GM19238 (cell line): ENCODE measurements at regions not wholly inside any gene's neighbourhood (a gene's known extent, or its start where the extent isn't known, plus 50 kb on each side); places are given as distances from the start of the nearest gene placed in this dataset.

Experiments
- DNase-seq: peaks from one replicate; pipeline ENCODE4 v3.0.0; 2011; ENCODE audit warnings: low spot score; ENCODE audit not compliant: insufficient read length

DNA sequence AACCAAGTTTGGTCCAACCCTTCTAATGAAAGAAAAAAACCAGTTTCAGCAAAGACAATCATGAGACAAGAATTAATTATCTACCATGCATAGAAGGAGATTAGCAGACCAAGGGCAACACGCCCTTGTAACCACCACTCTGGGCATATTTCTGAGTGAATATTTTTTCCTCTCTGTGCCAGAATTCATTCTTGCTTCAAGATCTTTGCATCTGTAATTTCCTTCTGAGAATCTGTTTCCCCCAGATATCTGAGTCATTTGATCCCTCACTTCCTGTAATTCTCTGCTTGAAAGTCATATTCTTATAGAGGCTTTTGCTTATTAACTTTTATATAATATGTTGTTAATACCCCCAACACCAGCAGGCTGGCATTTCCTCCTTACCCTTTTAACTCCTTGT lies 243.7 kb downstream of the SLC16A7 start:
- no peak for DNase-seq

DNA sequence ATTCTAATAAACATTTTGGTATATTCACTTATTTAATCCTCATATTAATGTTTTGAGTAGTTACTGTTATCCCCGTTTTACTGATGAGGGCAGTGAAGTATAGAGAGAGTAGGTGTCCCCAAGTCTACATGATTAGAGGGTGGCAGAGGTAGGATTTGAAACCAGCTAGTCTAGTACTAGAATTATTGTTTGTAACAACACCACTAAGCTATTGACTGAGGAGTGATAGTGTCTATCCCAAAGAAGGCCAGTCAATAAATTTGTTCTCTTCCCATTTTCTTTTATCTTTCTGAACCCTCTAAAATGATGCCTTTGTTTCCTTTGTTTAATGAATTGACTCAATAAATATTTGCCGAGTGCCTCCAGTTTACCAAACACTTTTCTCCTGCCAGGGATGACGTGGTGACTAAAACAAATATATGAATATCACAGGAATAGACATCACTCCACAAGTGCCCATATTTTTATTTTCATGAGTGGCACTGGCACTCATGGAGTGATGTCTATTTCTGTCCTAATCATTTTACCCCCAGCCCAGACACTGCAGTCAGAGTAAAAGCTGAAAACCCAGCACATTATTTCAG lies 247.5 kb downstream of the SLC16A7 start:
- no peak for DNase-seq

DNA sequence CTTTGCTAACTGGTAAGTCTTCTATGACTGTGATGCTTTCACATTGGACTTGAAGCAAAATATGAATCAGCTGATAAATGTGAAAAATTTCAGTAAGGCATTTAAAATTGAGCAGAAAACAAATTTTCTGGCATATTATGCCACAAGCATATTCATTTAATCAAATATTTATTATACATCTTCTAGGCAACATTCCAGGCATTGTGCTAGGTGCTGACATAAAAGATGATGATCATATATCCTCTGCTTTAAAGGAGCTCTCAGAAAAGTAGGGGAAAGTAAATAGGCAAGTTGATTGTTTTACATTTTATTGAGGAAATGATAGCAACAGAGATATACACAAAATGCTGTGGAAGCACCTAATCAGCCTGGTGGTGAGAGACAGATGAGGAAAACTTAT lies 248.9 kb downstream of the SLC16A7 start:
- DNase-seq: no peak

DNA sequence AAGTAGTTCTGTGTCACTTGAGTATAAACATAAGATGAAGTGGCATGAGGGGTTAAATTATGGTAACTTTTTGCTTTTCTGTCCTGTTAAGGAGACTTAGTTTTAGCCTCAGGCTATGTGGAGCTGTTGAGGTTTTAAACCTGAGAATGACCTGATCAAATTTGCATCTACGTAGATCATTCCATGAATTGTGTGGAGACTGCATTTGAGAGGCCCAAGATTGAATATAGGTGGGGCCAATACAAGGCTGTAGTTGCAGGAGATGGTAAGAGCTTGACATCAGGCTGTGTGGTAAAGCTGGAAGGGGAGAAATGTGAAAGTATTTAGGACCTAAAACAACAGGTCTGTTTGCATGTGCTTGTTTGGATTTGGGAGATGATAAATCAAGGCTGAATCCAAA lies 249.5 kb downstream of the SLC16A7 start:
- DNase-seq: no peak

DNA sequence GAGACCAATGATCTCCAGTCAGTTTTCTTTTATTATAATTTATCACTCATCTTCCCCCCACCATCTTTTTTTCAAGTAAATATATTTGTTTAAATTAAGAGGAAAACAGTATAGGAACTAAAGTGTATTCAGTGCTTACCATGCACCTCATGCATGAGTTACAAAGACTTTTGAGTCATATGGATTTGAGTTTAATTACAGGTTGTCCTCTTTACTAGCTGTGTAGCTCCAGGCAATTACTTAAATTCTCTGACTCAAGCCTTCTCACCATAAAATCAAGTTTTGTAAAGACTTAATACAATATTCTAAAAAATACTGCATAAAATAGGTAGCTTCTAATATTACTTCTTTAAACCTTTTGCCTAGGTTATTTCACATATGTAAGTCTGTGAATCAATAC lies 251.3 kb downstream of the SLC16A7 start:
- DNase-seq: no peak

DNA sequence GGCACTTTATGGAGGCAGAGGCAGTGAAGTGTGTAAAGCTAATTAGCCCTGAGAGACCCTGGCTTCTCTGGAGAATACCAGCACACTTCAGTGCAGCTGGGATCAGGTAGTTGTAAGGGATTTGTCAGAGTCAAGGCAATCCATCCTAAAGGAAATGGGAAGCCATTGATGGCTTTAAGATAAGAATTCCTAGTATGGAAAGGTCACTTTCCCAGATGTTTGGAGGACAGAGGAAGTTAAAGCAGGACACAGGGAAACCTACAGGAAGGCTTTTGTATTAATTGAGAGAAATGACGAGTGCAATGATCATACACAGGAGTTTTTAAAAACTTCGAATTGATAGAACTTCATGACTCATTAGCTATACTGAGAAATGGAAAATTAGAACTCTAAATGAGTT lies 254.4 kb downstream of the SLC16A7 start:
- no peak for DNase-seq

DNA sequence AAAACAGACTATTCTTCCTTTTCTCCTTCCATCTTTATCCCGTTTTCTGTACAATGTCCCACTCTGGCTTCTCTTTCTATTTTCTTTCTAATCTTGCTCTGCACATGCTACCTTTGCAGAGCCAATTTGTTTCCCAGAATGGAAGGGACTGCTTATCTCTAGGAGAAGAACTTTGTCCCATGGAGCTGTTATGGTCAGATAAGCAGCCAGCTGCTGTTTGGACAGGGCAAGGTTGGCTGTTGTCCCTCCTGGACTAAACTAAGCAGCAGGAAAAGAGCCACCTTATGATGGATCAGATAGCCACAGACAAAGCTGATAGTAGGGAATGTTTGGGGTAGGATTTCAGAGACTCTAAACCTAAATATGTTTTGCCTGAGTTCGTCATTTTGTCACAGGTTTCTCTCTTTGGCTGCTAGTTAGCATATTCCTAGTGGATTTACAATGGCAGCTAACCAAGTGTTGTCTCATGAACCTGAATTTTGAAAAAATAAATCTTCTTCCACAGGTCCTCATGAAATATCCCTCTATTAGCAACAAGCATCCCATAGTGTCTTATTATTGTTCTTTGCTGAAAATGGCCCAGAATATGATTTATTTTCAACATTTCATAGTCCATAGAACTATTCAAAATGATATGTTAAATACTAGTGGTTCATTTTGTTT lies 262.8 kb downstream of the SLC16A7 start:
- DNase-seq: no peak

DNA sequence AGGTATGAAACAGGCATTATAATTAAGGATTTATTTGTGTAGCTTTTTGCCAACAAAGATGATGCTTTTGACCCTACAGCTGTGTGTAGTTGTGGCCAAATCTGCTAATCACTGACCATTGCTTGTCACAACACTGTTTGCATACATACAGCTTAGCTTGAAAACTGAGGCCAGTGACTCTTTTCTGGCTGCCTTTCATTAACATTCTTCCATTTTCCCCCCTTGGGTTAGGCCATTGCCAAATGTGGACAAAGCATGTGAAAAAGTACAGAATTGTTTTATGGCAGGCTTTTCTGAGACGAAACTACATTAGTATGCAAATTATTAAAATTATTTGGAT lies 263.3 kb downstream of the SLC16A7 start:
- DNase-seq: no peak

DNA sequence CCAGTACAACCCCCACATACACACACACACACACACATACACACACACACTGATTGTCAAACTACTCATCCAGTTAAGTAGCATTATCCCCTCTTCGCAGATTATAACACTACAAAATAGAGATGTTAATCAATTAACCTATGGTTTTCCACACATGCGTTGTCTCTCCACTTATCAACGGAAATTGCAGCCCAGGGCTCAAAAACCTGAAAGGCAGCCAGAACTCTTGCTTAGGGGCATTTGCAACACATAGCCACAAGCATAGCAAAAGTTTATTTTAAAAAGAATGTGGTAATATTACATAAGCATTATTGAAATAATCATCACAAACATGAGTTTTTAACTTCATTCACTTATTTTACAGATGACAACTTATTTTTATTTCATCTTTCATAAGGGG lies 265.8 kb downstream of the SLC16A7 start:
- DNase-seq: no peak

DNA sequence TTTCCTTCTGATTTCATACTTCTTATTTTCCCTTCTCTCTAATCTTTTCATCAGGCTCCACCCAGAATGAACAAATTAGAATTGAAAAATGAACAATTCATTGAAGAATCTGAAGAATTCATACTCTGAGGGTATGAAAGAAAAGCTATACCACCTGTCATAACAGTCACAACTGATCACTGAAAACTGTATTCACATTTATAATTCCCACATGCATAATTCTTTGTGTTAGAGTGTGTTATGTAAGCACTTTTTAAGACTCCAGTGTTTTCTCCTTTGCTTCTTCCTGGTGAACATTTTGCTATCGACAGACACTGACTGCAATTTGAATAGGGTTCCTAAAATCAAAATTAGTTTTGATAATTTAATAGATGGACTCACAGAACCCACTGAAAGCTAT lies 271.2 kb downstream of the SLC16A7 start:
- DNase-seq: no peak

DNA sequence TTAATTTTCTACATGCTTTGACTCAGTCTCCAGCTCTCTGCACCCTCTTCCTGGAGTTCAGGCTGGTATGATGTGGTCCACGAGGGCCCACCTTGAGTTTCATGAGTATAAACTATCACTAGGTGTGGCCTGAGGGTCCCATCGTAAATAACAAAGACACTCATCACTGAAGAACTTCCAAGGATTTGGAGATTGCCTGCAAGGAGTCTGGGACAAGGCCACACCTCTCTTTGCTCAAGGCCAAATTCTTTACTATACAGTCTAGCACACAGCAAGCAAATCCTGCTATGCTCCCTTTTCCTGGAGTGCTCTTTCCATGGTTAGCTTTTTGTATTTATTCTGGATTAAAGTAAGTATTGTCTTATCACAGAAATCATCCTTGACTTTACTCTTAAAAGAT lies 271.9 kb downstream of the SLC16A7 start:
- no peak for DNase-seq

DNA sequence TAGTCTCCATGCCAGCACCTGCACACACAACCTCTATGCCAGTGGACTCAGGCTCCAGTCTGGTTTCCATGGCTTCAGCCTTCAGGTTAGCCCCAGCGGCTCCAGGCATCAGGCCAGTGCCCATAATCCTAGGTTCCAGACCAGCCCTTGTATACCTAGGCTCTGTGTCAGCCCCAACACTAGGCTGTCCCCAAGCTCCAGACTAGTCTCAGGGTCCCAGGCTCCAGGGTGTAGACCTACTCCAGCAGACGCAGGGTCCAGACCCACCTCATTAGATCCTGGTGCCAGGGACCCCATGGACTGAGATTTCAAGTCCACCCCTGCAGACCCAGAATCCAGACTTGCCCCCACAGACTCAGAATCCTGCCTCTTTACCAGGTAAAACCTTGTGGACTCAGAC lies 275.9 kb downstream of the SLC16A7 start:
- no peak for DNase-seq

DNA sequence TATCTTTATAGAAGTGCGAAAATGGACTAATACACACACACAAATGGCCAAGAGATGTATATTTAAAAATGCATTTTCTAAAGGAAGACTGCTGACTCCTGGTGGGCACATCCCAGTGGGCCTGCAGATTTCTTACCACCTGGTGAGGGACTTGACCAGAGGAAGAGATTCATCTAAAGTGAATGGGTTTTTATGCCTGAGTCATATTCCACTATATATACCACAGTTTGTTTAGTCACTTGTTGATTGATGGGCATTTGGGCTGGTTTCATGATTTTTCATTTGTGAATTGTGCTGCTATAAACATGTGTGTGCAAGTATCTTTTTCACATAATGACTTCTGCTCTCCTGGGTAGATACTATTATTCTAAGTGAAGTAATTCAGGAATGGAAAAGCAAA lies 277.3 kb downstream of the SLC16A7 start:
- DNase-seq: no peak

DNA sequence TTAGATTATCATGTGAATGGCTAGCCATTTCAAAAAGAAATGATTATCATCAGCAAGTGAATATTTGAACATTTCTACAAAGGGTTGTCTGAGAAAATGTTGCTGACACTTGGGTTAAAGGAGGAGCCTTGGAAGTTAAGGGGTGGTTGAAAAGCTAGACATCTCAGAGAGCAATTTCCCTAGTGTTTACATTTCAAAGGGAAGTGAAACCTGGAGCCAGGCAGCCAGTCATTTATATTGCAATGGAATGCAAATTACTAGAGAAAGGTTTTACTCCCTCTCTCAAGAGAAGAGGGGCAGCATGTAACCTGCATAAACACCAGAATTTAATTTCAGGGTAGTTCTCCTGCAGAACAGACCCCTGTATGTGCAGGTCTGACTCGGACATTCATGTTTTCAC lies 279.0 kb downstream of the SLC16A7 start:
- no peak for DNase-seq

DNA sequence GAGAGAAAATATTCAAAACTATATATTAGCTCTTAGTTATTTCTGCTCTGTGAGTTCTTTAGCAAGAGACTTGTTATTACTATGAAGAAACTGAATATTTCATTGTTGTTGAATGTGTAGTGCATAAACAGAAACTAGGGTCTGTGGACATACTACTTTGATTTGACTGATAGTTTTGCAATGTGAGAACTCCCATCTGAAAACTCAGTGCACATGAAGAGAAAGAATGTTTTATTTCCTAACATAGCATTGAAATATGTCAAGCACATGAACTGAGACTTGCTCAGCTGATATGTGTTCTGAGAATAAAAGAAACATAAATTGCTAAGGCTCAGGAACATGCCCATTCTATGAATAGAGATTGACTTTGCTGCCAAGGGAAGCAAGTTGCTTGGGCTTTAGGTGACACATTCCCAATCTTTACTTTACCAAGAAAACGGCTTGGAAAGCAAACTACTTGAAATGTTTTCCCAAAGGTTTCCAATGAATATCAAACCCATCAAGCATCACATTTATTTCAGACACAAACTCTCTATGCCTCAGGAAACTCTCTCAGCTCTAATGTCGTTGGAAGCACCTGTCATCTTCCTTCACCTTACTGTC lies 290.4 kb downstream of the SLC16A7 start:
- no peak for DNase-seq

DNA sequence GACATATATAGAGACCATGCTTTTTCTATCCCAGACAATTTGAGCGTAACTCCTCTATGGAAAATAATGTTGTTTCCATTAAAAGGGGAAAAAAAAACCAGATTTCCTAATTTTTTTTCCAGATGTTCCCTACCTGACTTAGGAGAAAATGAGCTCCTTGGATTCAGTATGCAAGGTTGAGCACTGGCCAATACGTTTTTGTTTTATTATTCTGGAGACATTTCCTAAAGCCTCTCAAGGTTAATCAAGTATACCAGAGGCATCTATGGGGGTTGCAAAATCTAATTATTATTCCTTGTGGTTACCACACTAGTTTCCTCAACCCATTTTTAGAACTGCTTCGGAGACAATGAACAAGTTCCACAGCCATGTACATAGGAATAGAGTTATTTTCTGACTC lies 291.3 kb downstream of the SLC16A7 start:
- no peak for DNase-seq

DNA sequence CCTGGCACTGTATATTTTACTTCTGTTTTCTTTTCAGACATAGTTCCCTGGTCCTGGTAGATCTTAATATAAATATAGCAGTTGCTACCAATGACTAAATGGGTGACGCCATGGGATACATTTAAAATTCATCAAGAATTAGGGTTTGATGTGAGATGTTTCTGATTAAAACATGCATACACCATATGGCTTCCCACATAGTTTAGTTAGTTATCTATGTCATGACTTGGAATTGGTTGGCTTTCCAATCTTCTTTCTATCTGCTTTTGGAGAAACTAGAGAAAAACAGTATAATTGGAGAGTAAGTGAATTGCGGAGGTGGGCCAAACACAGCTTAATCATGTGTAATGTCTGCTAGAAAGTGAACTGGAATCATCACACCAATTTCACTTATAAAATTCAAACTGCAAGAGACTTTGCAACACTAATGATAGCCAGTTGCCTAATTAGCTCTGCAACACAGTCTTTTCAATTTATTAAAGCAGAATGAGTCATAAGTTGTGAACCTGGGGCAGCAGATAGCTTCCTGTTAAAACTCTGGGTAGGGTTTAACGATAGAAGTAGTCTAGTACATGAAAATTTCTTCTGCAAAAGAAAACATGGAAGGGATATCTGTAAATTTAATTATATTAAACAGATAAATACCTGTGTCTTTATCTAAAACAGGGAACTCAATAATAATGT lies 295.2 kb downstream of the SLC16A7 start:
- no peak for DNase-seq

DNA sequence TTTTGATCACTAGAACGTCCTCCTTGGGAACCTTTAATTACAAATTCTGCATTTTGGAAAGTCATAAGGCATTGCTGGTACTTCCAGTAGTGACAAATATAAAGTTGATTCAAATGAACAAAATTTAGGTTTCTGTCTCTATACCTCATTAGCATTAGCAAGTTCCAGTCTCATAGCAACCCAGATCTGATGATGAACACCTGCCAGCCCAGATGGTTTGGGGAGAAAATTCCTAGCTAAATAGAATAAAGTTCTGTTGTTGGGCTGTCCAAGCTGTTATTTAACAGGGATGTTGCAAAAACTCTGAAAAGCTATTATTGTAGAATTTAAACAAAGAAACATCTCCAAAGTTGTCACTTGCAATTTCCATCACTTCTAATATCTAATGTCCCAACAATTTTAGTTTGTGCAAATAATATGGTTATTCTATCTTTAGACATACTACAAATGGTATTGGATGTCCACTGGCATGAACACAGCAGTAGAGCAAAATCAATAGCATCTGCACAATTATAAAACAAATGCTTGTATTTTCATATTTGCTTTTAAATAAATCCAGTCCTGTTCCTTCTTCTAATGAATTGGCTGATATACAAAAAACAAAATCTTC lies 299.4 kb downstream of the SLC16A7 start:
- DNase-seq: no peak

DNA sequence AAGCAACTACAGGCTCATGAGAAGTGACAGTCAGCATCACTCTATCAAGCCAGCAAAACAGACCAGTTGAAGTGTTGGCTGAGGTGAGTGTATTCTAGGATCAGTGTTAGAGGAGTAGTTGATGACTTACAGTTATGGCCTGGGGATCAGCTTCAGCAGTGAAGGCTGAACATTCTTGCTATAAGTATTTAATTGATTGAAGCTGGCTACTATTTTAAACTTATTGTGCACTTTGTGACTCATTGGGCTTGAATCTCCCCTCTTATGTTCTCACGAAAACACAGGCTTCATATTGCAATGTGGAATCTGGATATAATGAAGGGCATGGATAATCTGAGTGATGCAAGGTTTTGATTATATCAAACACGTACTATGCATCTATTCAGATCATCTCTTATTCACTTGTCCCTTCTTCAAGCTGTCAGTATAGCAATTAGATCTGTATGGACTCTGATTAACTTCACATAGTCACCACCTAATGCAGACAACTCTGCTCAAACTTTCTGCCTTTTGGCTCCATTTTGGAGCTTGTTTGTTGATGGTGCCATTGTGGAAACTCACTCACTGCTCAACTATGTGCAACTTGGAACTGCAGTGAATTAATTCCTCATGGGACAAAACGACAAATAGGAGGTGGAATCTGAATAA lies 309.2 kb downstream of the SLC16A7 start:
- DNase-seq: no peak

DNA sequence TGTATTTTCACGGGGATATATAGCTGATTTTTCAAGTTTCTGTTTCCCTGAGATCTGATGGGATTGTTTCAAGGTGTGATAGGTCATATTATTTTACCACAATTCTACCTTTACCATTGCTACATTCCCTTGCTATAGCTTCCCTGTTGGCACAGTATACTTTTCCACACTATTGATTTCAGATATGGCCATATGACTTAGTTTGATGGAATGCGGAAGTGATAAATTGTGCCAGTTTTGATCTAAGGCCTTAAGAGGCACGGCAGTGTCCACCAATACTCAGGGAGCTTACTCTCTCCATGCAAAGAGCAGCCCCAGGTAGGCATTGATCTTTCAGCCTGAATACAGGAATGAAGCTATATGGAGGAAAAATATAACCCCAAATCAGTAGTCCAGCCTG lies 315.7 kb downstream of the SLC16A7 start:
- no peak for DNase-seq

DNA sequence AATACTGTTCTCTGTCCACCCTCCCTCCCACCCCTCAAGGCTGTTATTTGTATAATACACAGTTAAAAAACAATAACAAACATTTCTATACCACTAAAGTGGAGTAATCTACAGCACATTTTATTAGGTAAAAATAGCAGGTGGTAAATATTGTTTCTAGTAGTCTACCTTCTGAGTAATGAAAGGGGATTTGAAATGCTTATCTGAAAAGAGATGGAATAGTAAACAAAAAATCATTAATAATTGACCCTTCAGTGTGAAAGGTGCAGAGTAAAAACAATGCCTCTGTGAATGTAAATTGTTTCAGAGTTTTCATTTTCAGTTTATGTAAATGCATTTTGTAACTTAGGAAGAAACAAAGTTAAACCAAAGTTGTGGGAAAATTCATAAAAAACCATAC lies 321.2 kb downstream of the SLC16A7 start:
- DNase-seq: no peak

DNA sequence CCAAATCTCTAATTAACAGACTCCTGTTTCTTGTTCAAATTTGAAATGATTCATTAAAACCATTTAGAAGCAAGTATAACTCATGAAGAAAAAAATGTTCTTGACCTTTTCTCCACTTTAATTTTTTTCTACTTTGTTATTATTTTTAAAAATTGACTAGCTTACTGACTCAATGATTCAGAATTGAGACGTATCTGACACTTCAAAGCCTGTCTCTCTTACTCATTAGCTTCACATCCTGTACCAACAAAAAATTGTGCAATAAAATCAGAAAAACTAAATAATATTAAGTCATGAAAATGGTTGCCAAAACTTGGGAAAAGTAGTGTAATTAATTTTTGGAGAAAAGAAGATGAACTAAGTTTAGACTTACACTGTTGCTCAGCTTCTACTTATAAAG lies 331.2 kb downstream of the SLC16A7 start:
- DNase-seq: no peak
